B cell (primary cell): ENCODE measurements at regions not wholly inside any gene's neighbourhood (a gene's known extent, or its start where the extent isn't known, plus 50 kb on each side); places are given as distances from the start of the nearest gene placed in this dataset.

ENCODE experiments used
- ATAC-seq: fragments of 200-7000 bp; cut with Tn5 transposase; one replicate; pipeline ENCODE4 v1.10.0; 2021; ENCODE audit warnings: low read depth, mild to moderate bottlenecking, moderate number of reproducible peaks, moderate library complexity
- CTCF ChIA-PET: fragments of 350-600 bp; sonication (Branson Sonifier 250); formaldehyde crosslinking; loops from one replicate; lab custom pipeline; 2021; ENCODE audit warnings: antibody characterized with exemption, inconsistent platforms; lab: Charles Lee
- POLR2A ChIA-PET: fragments of 350-600 bp; sonication (Branson Sonifier 250); formaldehyde crosslinking; loops from one replicate; lab custom pipeline; 2021; ENCODE audit warnings: antibody characterized with exemption; lab: Charles Lee
- DNase-seq: peaks from one replicate; pipeline ENCODE4 v3.0.0; 2013
- H2AFZ ChIP-seq: 2 replicates; pipeline ENCODE4 v1.6.1; 2012; ENCODE audit warnings: mild to moderate bottlenecking, low read depth, low read length; ENCODE audit not compliant: insufficient read depth, poor library complexity, severe bottlenecking
- H3K27ac ChIP-seq, 2 donors: 1 replicate in 1 of 2; 2 replicates in 1 of 2; pipeline ENCODE4 v1.5.1; 2012 to 2013; ENCODE audit warnings: low read length in 2 of 2, mild to moderate bottlenecking in 2 of 2, moderate library complexity in 1 of 2
- H3K27me3 ChIP-seq, 4 experiments: fragments of 200-600 bp in 1 of 4; sonication (generic) in 1 of 4; replicated peaks in 1 of 4; 1 replicate in 2 of 4; 2 replicates in 2 of 4; pipeline versions ENCODE4 v1.6.1 to v1.7.0; 2013 to 2016; ENCODE audit warnings: low read length in 3 of 4, mild to moderate bottlenecking in 2 of 4, mixed read lengths in 1 of 4, moderate library complexity in 1 of 4; ENCODE audit not compliant: insufficient read depth in 4 of 4, control insufficient read depth in 3 of 4; ENCODE audit errors: control extremely low read depth in 1 of 4
- H3K36me3 ChIP-seq, 2 experiments: replicated peaks in 1 of 2; 1 replicate in 1 of 2; 2 replicates in 1 of 2; pipeline versions ENCODE4 v1.6.1 to v1.7.1; 2013; ENCODE audit warnings: low read length in 1 of 2; ENCODE audit not compliant: insufficient read depth in 2 of 2, control insufficient read depth in 1 of 2; ENCODE audit errors: control extremely low read depth in 1 of 2, extremely low read depth in 1 of 2
- H3K4me1 ChIP-seq, 2 donors: fragments of 200-600 bp in 1 of 2; sonication (generic) in 1 of 2; 1 replicate in 1 of 2; 2 replicates in 1 of 2; pipeline versions ENCODE4 v1.5.1 to v1.6.1; 2013 to 2017; ENCODE audit warnings: low read length in 2 of 2; ENCODE audit not compliant: control insufficient read depth in 2 of 2, insufficient read depth in 2 of 2
- H3K4me2 ChIP-seq: replicated peaks from 2 replicates; pipeline ENCODE3; 2012; ENCODE audit warnings: mild to moderate bottlenecking, low read depth, low read length; ENCODE audit not compliant: poor library complexity, severe bottlenecking
- H3K4me3 ChIP-seq, 5 experiments: fragments of 200-600 bp in 1 of 5; sonication (generic) in 1 of 5; 1 replicate in 3 of 5; 2 replicates in 2 of 5; pipeline versions ENCODE4 v1.5.1 to v1.7.0; 2011 to 2016; ENCODE audit warnings: low read length in 4 of 5, mild to moderate bottlenecking in 4 of 5, low read depth in 2 of 5, control low read depth in 1 of 5, moderate library complexity in 1 of 5; ENCODE audit not compliant: insufficient read depth in 1 of 5; ENCODE audit errors: control extremely low read depth in 1 of 5, extremely low read depth in 1 of 5
- H3K79me2 ChIP-seq: fragments of 200-600 bp; sonication (generic); one replicate; pipeline ENCODE4 v1.6.0; 2016; ENCODE audit warnings: low read length; ENCODE audit not compliant: control insufficient read depth, insufficient read depth
- H3K9ac ChIP-seq: fragments of 200-600 bp; sonication (generic); 2 replicates; pipeline ENCODE4 v1.6.1; 2017; ENCODE audit warnings: mild to moderate bottlenecking, low read length, moderate library complexity
- H3K9me3 ChIP-seq, 3 donors: one replicate each; pipeline versions ENCODE4 v1.6.1 to v1.7.1; 2013; ENCODE audit warnings: low read length in 2 of 3; ENCODE audit not compliant: control insufficient read depth in 2 of 3, insufficient read depth in 1 of 3; ENCODE audit errors: control extremely low read depth in 1 of 3
- H4K20me1 ChIP-seq: 2 replicates; pipeline ENCODE4 v1.6.0; 2012; ENCODE audit warnings: mild to moderate bottlenecking, low read length; ENCODE audit not compliant: insufficient read depth, control insufficient read depth, poor library complexity, severe bottlenecking
- H3K27ac Mint-ChIP-seq: one replicate; pipeline ENCODE4 v1.8.0; 2021; ENCODE audit warnings: mixed read lengths
- H3K27me3 Mint-ChIP-seq: one replicate; pipeline ENCODE4 v1.8.0; 2021; ENCODE audit warnings: mixed read lengths
- H3K4me1 Mint-ChIP-seq: one replicate; pipeline ENCODE4 v1.8.0; 2021; ENCODE audit warnings: mixed read lengths
- H3K4me3 Mint-ChIP-seq: one replicate; pipeline ENCODE4 v1.8.0; 2021; ENCODE audit warnings: mixed read lengths
- H3K9me3 Mint-ChIP-seq: one replicate; pipeline ENCODE4 v1.8.0; 2022; ENCODE audit warnings: mixed read lengths; ENCODE audit not compliant: insufficient read depth
- CTCF ChIP-seq: fragments of 200-600 bp; IDR thresholded peaks from one replicate; pipeline ENCODE4 v1.8.0; 2022; ENCODE audit warnings: antibody characterized with exemption, mild to moderate bottlenecking
- EZH2 ChIP-seq: IDR thresholded peaks from 2 replicates; pipeline ENCODE4 v1.6.1; 2012; ENCODE audit warnings: borderline replicate concordance, low read depth, mild to moderate bottlenecking, moderate library complexity, low read length; ENCODE audit not compliant: insufficient read depth, poor library complexity, severe bottlenecking
- WGBS: methylation state at CpG from one replicate; pipeline ENCODE4 v1.1.5; 2013; ENCODE audit warnings: missing lambda C conversion rate; ENCODE audit not compliant: insufficient coverage; 5-methylcytosine and 5-hydroxymethylcytosine counted together
- intact Hi-C: fragments of 100-400 bp; cut with micrococcal nuclease; formaldehyde crosslinking; loops from one replicate; pipeline ENCODE4 v1.10.0; 2022

GRCh38 chr1:82799261-82799660 is 998.5 kb downstream of the ADGRL2 start:
- Mint-ChIP-seq H3K4me3 (no peak overlapping the region), H3K27ac (no peak overlapping the region), H3K9me3 (peaks cover 7% of the 10 kb centered on the region), H3K4me1 (peaks cover 2% of the 10 kb centered on the region), H3K27me3 (no peaks in the 10 kb centered on the region)
- H3K9ac ChIP-seq = no peak overlapping the region
- H3K27ac ChIP-seq = no peak overlapping the region
- H3K4me2 ChIP-seq = no peak overlapping the region
- CTCF ChIA-PET = no interaction called here
- no peak overlapping the region for H3K4me3 ChIP-seq
- H3K36me3 ChIP-seq = no peaks in the 10 kb centered on the region
- POLR2A ChIA-PET = no interaction called here
- no CpG with 5 or more reads among the region's 1 CpG for WGBS
- H3K9me3 ChIP-seq = peaks cover 0 to 3% (median 0%) of the 10 kb centered on the region in 3 donors
- no peaks in the 10 kb centered on the region for H3K27me3 ChIP-seq
- H3K79me2 ChIP-seq = no peaks in the 10 kb centered on the region
- H2AFZ ChIP-seq = no peak overlapping the region
- H4K20me1 ChIP-seq = no peaks in the 10 kb centered on the region
- DNase-seq (no peak), ATAC-seq (no peak)
- intact Hi-C loops = no loop called here
- H3K4me1 ChIP-seq = peaks cover 0 to 3% of the 10 kb centered on the region in 2 donors
- TF ChIP-seq CTCF (no peak), EZH2 (no peak)

GRCh38 chr1:82795508-82796149 is 994.9 kb downstream of the ADGRL2 start:
- POLR2A ChIA-PET = no interaction called here
- H3K27me3 ChIP-seq = no peaks in the 10 kb centered on the region
- WGBS = 60% methylated on average over 1 of the region's 3 CpGs

More at GRCh38 chr1:82795508-82796149, 994.9 kb downstream of the ADGRL2 start:
- Mint-ChIP-seq H3K9me3 (peaks cover 10% of the 10 kb centered on the region), H3K27ac (no peak overlapping the region), H3K4me1 (peaks cover 2% of the 10 kb centered on the region), H3K27me3 (no peaks in the 10 kb centered on the region), H3K4me3 (no peak overlapping the region)
- H3K27ac ChIP-seq = no peak overlapping the region
- TF ChIP-seq CTCF = no peak
- H4K20me1 ChIP-seq = no peaks in the 10 kb centered on the region
- H3K36me3 ChIP-seq = no peaks in the 10 kb centered on the region
- DNase-seq (no peak), ATAC-seq (no peak)
- H3K4me3 ChIP-seq = no peak overlapping the region
- intact Hi-C loops = no loop called here
- no peak overlapping the region for H3K9ac ChIP-seq
- peaks cover 0 to 3% of the 10 kb centered on the region in 2 donors for H3K4me1 ChIP-seq
- CTCF ChIA-PET = no interaction called here
- no peak overlapping the region for H3K4me2 ChIP-seq
- H3K9me3 ChIP-seq = peaks cover 2 to 4% (median 3%) of the 10 kb centered on the region in 3 donors
- no peaks in the 10 kb centered on the region for H3K79me2 ChIP-seq
- H2AFZ ChIP-seq = no peak overlapping the region
